NCI-H1092 (cell line): ENCODE measurements at regions not wholly inside any gene's neighbourhood (a gene's known extent, or its start where the extent isn't known, plus 50 kb on each side); places are given as distances from the start of the nearest gene placed in this dataset.
"Not testable (repeated sequence)": the region's sequence is repeated elsewhere in the genome, so short reads cannot be mapped to it uniquely, and the experiment has no call there.

Source experiments
- DNase-seq: peaks from one replicate; lab custom pipeline; 2025; lab: John Stamatoyannopoulos, UW

DNA sequence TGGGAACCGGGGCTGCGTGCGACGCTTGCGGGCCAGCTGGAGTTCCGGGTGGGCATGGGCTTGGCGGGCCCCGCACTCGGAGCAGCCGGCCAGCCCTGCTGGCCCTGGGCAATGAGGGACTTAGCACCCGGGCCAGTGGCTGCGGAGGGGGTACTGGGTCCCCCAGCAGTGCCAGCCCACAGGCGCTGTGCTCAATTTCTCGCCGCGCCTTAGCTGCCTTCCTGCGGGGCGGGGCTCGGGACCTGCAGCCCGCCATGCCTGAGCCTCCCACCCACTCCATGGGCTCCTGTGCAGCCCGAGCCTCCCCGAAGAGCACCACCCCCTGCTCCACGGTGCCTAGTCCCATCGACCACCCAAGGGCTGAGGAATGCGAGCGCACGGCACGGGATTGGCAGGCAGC, 63.8 kb downstream of the PLXNA1 start:
- DNase-seq, result not testable (repeated sequence)

DNA sequence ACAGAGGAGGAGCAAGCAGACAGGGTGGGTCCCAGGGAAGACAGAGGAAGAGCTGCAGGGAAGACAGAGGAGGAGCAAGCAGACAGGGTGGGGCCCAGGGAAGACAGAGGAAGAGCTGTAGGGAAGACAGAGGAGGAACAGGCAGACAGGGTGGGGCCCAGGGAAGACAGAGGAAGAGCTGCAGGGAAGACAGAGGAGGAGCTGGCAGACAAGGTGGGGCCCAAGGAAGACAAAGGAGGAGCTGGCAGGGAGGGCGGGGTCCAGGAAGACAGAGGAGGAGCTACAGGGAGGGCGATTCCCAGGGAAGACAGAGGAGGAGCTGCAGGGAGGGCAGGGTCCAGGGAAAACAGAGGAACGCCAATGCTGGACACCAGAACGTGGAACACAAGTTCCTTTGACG, 66.5 kb downstream of the PLXNA1 start:
- DNase-seq, result no peak

DNA sequence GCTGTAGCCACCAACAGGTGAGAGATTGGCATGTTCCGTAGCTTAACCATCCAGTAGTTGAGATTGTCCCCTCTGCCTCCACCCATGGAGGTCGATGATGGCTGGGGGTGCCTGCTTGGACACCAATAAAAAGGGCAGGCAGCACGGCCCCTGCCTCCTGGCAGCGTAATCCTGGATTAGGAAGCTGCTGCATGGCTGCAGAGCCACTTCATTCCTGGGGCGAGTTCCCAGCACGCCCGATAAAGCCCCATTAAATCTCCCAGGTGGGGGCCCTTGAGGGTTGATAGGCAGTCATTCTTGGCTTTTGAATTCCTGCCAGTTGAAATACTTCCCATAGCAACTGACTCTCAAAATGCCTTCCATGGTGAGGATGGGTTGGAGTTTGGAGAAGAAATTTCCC, 67.8 kb downstream of the PLXNA1 start:
- no peak for DNase-seq

DNA sequence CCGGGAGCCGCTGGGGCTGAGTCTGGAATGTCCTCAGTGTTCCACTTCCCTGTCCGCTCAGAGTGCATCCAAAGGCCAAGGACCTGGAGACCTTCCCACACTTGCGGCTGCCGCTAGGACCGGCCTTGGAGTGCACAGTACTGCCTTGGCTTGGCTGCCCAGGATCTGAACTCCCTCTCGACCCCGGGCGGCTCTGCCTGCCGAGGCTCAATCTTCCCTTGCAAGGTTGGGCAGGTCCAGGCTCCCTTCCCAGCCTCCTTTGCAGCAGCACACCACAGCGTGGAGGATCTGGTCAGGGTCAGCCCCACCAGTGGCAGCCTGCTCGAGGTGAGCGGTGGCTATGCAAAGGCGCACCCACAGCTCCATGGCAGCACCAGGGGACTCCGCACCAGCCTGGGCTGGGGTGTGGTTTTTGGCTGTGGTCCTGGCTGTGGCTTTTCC, 69.2 kb downstream of the PLXNA1 start:
- no peak for DNase-seq

DNA sequence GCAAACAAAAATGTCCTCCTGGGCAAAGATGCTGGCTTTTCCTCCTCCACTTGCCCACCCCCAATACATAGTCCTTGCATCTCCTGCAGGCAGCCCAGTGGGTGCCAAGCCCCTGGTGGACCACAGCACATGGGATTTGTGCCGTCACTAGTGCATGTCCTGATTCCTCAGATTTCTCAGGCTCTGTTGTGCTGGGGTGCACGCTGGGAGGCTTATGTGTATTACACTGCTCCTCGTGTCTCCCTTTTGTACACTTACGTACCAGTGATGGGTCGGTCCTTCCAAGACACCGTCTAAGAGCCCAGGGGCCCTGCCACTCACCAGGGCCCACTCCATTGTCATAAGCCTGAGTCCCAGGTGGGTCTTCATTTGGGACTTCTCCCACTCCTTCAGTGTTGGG, 70.1 kb downstream of the PLXNA1 start:
- DNase-seq, result no peak

DNA sequence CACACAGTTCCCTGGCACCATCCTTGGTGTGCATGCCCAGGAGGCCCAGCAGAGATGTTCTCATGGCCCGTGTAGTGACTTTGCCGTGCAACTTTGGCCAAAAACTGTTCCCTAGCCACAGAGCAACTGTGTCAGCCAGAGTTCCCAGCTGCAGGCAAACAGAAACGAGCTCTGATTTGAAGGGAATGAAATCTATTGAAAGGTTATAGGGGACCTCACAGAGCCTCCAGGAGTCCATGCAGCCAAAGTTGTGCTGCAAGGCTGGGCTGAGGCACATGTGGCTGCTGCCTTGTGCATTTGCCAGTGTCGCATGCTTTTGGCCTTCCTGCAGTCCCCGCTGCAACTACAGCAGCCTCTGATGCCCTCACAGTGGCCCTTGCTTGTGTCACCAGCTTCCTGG, 70.5 kb downstream of the PLXNA1 start:
- DNase-seq, result no peak

DNA sequence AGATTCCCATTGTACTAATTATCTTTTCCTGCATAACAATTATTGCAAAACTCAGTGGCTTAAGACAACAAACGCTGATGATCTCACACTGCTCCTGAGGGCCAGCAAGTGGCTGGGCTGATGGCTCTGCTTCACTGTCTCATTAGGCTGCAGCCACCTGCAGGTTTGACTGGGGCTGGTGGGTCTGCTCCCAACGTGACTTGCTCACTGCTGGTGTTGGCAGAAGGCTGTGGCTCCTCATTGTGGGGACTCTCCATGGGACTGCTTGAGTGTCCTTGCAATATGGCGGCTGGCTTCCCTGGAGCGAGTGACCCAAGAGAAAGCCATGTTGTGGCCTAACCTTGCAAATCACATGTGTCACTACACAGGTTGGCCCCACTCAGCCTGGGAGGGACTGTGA, 71.1 kb downstream of the PLXNA1 start:
- no peak for DNase-seq

DNA sequence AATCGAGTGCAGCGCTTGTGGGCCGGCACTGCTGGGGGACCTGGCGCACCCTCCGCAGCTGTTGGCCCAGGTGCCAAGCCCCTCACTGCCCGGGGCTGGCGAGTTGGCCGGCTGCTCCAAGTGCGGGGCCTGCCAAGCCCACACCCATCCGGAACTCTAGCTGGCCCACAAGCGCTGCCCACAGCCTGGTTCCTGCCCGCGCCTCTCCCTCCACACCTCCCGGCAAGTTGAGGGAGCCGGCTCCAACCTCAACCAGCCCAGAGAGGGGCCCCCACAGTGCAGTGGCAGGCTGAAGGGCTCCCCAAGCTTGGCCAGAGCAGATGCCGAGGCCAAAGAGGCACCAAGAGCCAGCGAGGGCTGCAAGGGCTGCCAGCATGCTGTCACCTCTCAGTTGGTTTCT, 73.4 kb downstream of the PLXNA1 start:
- no peak for DNase-seq

DNA sequence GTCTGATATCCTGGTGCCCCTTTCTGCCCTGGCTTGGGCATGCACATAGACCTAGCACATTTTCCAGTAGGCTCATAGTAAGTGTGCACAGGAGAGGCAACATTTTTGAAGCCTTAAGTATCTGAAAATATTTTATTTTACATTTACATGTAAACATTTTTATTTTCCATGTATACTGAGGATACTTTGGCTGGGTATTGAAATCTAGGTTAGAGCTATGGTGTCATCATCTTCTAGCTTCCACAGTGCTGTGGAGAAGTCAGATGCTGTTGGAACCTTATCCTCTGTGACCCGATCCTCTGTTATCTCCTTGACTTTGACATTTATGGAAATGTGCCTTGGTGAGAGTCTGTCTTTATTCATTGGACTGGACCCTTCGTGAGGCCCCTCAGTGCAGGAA, 74.1 kb downstream of the PLXNA1 start:
- DNase-seq, result no peak

DNA sequence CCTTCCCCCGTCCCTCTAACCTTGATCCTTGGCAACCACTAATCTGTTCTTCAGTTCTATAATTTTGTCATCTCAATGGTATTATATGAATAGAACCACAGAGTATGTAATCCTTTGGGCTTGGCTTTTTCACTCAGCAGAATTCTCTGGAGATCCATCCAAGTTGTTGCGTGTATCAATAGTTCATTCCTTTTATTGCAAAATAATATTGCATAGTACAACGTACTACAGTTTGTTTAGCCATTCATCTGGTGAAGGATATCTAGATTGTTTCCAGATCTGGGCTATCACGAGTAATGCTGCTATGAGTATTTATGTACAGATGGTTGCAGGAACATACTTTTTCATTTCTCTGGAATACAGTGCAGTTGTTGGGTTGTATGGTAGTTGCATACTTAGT, 76.2 kb downstream of the PLXNA1 start:
- no peak for DNase-seq

DNA sequence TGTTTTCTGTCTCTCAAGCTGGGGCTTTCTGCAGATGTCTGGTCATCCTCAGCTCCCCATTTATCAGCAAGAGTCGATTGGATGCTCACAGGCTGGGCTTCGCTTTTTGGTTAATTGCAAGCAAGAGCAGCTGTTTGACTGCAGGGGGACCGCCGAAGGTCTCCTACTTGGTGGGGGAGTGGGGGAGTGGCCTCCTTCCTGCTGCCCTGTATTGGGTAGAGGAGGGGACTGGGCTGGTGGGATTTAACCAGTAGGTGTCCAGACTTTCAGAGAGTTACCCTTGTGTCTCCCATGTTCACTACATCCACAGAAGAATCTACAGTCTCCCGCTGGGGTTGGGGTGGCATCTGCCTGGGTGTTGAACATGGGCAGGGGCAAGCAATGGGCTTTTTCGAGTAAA, 78.7 kb downstream of the PLXNA1 start:
- DNase-seq, result no peak

DNA sequence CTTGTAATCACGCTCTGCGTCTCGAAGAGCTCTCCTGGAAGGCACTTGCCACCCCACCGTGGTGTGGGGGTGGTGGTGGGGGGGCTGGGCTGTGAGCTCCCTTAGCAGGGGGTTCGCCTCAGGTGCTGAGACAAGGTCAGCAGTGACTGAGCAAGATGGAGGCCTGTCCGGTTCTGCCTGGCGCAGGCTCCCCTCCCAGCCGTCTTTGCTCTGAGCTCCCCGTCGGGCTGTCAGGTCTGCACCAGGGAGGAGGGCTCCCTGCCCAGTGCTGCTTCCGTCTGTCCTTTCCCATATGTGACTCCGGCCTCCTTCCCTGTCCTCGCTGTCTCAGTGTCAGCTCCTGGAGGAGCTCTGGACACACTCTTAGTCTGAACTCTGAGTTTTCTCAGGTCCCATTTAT, 80.0 kb downstream of the PLXNA1 start:
- DNase-seq, result no peak

DNA sequence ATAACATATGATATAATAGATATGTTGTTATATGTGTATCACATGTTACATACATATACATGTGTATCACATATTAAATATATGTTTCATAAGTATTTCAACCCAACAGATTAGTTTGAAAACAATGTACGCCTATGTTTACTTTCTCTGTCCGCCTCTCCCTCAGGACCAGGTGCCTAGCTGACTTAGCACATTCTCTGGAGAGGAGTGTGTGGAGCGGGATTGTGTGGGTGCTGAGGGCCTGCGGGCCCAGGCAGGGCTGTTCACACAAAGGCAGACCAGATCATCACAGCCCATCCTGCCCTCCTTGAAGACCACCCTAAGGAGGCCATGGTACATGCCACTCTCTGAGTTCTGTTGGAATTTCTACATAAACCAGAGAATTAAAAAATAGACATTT, 81.0 kb downstream of the PLXNA1 start:
- no peak for DNase-seq

DNA sequence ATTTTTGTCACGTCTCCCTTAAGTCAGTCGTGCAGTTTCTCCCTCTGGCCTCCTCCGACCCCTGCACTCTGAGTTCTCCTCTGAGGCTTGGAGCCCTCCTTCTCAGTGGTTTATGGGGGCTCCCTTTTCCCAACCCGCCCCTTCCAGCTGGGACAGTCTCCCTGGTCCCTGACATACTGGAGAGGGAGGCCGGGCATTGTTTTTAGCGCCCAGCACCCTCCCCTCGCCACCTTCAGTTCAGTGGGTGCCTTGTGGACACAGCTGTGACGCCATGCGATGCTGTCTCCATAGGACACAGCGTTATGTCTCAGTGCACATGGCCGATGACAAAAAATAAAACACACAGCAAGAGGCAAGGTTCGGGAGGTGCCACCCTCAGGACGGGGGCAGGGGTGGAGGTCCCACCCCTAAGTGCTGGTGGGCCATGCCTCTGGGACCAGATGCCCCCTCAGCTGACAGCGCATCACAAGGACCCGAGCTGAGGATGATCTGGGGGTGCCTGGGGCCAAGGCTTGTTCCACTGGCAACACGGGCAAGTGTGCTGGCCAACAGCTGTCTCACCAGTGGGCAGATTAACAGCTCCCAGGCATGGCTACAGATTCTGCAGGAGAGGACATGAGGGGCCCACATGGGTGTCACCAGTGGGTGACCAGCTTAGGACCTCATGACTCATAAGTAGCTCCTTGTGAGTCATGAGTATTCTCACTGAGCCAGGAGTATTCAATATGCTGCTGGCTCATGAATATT, 81.6 kb downstream of the PLXNA1 start:
- DNase-seq, result no peak

DNA sequence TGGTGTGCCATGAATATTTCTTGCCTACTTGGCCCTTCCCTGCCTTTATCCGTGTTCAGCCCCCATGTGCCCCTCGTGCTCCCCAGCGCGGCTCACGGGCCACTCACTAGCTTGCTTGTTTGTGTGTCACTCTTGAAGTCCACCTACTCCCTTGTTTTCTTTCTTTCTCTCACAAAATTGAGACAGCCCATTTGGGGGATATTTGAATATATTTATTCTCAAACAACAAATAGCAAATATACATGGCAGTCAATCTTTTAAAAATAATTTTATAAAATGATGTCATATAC, 82.2 kb downstream of the PLXNA1 start:
- no peak for DNase-seq

DNA sequence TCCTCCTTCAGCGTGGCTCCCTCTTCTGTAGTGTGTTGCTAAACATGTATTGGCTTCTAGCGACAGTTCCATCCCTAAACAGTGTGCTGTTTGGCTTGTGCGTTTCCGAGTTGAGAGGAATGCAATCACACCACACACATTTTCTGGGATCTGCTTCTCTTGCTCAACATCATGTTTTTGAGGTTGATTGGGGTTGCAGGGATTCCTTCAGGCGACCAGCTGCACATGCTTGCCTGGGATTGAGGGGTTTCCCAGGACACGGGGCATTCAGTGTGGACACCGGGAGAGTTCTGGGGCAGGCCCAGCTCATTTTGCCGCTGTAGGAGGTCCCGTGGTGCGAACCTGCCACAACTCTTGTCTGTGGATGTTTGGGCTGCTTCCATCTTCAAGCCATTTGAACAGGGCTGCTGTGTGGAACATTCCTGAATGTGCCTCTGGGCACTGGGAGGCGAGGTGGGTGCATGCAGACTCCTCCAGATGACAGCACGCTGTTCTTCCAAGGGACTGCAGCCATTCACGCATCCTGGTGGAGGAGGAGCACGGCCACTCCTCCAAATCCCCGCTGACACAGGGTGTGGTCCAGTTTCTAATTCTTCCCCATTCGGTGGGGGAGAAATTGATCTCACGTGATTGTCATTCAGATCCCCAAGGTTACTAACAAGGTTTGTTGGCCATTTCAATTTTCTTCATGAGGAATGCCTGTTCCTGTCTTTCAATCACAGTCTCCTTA, 82.8 kb downstream of the PLXNA1 start:
- DNase-seq, result no peak

DNA sequence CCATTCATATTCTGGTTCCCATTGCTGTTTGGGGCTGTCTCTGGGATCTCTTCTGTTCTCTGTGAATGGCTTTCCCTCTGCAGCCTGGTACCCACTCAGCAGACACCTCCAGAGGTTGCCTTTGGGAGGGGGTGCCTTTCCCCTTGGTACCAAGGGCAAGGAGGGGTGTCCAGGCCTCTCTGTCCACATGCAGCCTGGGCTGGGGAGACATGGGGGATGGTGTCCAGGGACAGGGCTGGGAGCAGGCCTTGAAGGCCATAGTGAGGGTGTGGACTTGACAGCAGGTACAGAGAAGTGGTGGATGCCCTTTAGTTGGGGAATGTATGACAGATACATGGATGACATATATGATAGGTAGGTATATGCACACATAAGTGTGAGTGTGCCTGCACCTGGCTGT, 83.7 kb downstream of the PLXNA1 start:
- no peak for DNase-seq

DNA sequence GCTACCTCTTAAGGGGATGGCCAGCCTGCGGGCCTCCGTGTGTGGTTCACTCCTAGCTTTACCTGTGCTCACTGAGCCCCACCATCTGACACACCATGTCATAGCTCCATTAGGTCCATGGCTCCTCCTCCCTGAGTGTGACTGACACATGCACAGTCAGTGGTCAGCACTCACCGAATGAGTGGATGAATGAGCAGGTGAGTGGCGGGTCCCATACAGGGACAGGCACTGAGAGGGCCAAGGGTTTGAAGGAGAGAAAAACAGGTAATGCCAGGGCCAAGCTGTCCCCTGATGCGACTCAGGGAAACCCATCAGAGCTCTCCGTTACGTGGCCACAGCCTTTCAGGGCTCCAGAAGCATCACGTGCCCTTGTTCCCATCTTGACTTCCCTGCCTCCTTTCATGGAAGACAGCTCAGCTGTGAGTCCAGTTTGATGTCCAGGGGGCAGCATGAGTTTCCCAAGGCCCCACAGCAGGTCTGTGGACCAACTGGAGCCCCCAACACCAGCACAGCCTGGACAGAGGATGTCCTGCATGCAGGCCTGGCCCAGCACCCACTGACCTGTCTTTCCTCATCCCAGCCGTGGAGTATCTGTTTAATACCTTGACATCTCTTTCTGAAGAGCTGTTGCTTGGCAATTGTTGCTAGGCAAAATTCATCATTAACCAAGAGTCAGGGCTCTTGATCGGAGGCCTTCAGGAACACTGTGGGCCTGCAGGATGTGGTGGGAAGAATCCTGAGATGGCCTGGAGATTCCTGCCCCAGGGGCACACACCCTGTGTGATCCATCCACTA, 84.4 kb downstream of the PLXNA1 start:
- DNase-seq, result no peak

DNA sequence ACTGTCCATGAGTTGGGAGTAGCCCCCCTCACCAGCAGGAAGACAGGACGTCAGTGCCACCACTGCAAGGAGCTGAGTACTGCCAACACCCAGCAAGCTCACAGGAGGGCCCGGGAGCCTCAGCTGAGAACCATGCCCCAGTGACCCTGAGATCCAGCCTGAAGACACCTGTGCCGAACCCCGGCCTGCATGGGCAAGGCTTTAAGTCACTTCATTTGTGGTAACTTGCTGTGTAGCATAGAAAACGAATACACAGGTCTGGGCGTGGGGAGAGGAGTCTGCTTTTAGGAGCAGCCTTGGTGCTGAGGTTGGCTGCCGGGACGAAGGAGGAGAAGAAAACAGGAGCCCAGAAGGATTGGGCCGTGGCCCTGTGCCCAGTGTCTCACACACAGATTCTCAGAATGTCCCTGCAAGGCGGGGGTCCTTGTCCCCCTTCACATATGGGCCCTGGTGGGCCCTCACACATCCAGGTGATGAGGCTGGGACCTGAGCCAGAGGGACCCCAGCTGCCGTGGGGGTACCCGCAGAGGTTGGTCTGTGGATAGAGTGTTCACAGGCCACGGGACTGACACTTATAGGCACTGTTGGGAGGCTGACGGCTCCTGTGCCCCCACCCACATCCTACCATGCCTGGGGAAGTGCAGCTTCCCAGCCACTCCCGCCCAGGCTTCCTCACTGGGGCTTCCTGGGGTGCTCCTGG, 85.3 kb downstream of the PLXNA1 start:
- no peak for DNase-seq

DNA sequence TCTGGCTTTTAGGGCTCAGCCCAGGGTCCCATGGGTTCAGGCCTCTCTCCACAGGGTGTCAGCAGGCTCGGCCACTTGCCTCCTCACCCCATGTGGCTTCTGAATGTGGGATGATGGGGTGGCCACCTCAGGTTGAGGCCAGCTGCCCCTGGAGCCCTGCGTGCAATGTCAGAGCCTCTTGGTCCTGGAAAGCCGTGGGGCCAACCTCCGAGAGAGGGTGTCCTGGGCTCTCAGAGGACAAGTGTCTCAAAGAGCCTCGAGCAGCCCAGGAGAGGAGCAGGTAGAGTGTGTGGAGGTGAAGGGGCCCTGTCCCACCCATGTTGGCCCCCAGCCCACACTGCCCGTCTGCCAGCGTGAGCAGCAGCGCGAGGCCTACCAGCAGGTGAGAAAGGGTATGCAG, 86.0 kb downstream of the PLXNA1 start:
- no peak for DNase-seq

DNA sequence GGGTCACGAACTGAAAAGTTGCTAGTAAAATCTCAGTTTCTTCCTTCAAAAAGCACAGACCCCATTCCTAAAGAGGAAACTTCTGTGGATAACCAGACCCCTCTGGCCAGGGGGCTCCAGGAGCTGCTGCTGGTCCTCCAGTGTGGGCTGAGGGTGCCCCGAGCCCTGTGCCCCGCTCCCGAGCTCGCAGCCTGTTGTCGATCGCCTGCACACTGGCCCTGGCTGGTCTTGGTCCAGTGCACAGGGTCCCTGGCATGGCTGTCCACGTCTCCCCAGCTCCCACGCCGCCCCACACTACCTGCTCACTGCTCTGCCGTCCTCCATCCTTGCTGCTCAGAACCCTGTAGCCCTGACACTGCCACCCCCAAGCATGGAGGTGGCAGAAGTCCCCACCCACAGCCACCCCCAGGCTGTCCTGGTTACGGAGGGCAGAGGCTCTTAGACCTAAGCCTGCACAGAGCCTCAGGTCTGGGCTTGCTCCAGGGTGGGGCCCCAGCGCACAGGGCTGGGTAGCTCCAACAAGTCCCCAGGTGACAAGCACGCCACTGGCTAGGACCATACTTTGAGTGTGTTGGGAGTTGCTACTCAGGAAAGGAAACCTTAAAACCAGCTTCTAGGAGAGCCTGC, 87.0 kb downstream of the PLXNA1 start:
- no peak for DNase-seq

DNA sequence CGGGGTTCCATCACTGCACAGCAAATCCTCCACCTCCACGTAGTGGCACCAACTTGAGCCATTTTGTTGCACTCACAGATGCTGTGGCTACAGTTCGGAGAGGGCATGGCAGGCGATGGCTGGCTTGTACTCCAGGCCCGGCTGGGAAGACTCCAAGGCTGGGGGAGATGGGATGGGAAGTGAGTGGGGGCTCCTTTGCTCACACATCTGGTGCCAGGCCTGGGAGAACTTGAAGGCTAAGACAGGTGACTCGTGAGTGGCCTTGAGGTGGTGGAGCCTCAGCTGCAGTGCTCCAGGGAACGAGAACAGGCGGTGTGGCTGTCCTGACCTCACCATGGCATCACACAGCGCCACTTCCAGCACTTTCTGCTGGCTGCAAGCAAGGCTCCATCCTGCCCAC, 87.9 kb downstream of the PLXNA1 start:
- DNase-seq, result no peak
